ENCODE measurements at regions not wholly inside any gene's neighbourhood (a gene's known extent, or its start where the extent isn't known, plus 50 kb on each side); places are given as distances from the start of the nearest gene placed in this dataset.

DNA sequence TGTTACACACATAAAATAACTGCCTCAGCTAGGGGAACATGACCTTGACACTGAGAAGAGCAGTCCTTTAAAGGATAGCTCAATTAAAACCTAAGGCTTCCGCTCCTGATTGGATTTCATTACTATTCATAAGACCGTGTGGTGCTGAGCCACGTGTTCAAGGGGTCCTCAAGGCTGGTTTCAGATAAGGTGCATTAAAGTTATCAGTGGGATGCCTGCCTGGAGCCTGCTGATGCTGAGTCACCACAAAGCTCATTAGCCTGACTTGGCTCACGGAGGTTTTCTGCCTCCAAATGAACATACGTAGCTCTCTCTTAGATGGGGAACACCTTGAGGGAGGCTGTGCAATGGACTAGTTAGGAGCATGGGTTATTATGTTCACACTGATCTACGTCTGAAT, 518.9 kb downstream of the TDRD15 start:
- intact Hi-C loops (cut with micrococcal nuclease) = no loop called here
- Mint-ChIP-seq H3K27me3 (ENCODE audit: low read depth in 2 of 2) (no peaks in the 10 kb centered on the region), H3K4me1 (no peaks in the 10 kb centered on the region), H3K9me3 (peaks cover 15 to 17% of the 10 kb centered on the region in 2 donors), H3K27ac (no peak overlapping the region), H3K36me3 (no peaks in the 10 kb centered on the region), H3K4me3 (no peak overlapping the region)
- peaks cover 15% of the 10 kb centered on the region for H3K9me3 ChIP-seq (ENCODE audit: control insufficient read depth, insufficient read depth, low read length)
- 70% methylated on average over 6 of the region's 6 CpGs for WGBS (ENCODE audit: insufficient coverage)
- no peak for TF ChIP-seq CTCF (IDR thresholded peaks at IDR 0.05)
- DNase-seq (no peak), ATAC-seq (no peak)
- H3K4me1 ChIP-seq (ENCODE audit: control insufficient read depth, insufficient read depth, low read length) = no peaks in the 10 kb centered on the region
- no peaks in the 10 kb centered on the region for H3K36me3 ChIP-seq (ENCODE audit: control insufficient read depth, insufficient read depth, low read length)
- no peak overlapping the region for H3K4me3 ChIP-seq (ENCODE audit: low read length)
- H3K27ac ChIP-seq (ENCODE audit: low read length) = no peak overlapping the region
- no peaks in the 10 kb centered on the region for H3K27me3 ChIP-seq (ENCODE audit: control insufficient read depth, insufficient read depth, low read length)

- Histone ChIP-seq H3K27me3 (ENCODE audit: control insufficient read depth, insufficient read depth, low read length) (no peaks in the 10 kb centered on the region), H3K4me1 (ENCODE audit: control insufficient read depth, insufficient read depth, low read length) (no peaks in the 10 kb centered on the region), H3K27ac (ENCODE audit: low read length) (no peak overlapping the region), H3K4me3 (ENCODE audit: low read length) (no peak overlapping the region), H3K9me3 (ENCODE audit: control insufficient read depth, insufficient read depth, low read length) (peaks cover 15% of the 10 kb centered on the region), H3K36me3 (ENCODE audit: control insufficient read depth, insufficient read depth, low read length) (no peaks in the 10 kb centered on the region)
- Mint-ChIP-seq H3K9me3 (peaks cover 15 to 17% of the 10 kb centered on the region in 2 donors), H3K36me3 (no peaks in the 10 kb centered on the region), H3K4me3 (no peak overlapping the region), H3K27ac (no peak overlapping the region), H3K4me1 (no peaks in the 10 kb centered on the region), H3K27me3 (ENCODE audit: low read depth in 2 of 2) (no peaks in the 10 kb centered on the region)
- ATAC-seq (no peak), DNase-seq (no peak)
- no peak for TF ChIP-seq CTCF (IDR thresholded peaks at IDR 0.05)
- WGBS (ENCODE audit: insufficient coverage) = 88% methylated on average over 1 of the region's 1 CpG
- intact Hi-C loops (cut with micrococcal nuclease) = no loop called here
These were observed 519.4 kb downstream of the TDRD15 start for GRCh38 chr2:21643180-21643579.

GRCh38 chr2:21644266-21644665, 520.5 kb downstream of the TDRD15 start:
- Histone ChIP-seq H3K27ac (ENCODE audit: low read length) (no peak overlapping the region), H3K9me3 (ENCODE audit: control insufficient read depth, insufficient read depth, low read length) (peaks cover 19% of the 10 kb centered on the region), H3K36me3 (ENCODE audit: control insufficient read depth, insufficient read depth, low read length) (no peaks in the 10 kb centered on the region), H3K27me3 (ENCODE audit: control insufficient read depth, insufficient read depth, low read length) (no peaks in the 10 kb centered on the region), H3K4me1 (ENCODE audit: control insufficient read depth, insufficient read depth, low read length) (no peaks in the 10 kb centered on the region), H3K4me3 (ENCODE audit: low read length) (no peak overlapping the region)
- Mint-ChIP-seq H3K27ac (no peak overlapping the region), H3K9me3 (peaks cover 11 to 13% of the 10 kb centered on the region in 2 donors), H3K4me1 (no peaks in the 10 kb centered on the region), H3K36me3 (no peaks in the 10 kb centered on the region), H3K27me3 (ENCODE audit: low read depth in 2 of 2) (no peaks in the 10 kb centered on the region), H3K4me3 (no peak overlapping the region)
- intact Hi-C loops (cut with micrococcal nuclease) = no loop called here
- DNase-seq (no peak), ATAC-seq (no peak)
- 92% methylated on average over 1 of the region's 1 CpG for WGBS (ENCODE audit: insufficient coverage)
- no peak for TF ChIP-seq CTCF (IDR thresholded peaks at IDR 0.05)

DNA sequence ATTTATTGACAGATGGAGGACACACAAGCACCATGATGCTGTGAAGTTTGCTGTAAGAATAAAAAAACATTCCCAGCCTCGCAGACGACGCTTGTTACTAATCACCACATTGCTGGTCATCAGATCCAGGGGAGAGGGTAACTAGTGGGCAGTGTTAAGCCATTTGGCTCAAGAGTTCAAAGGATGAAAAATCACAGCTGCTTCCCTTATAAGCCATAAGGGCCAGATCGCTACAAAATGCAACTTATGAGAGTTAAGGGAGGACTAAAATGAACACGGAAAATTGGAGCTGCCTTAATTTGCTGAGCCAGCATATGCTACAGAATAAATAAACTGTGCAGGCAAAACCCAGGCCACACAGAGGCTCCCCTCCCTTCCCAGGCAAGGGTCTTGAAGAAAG, 522.6 kb downstream of the TDRD15 start:
- no peaks in the 10 kb centered on the region for H3K4me1 Mint-ChIP-seq
- Histone ChIP-seq H3K4me1 (ENCODE audit: control insufficient read depth, insufficient read depth, low read length) (no peaks in the 10 kb centered on the region), H3K27ac (ENCODE audit: low read length) (no peak overlapping the region), H3K4me3 (ENCODE audit: low read length) (no peak overlapping the region), H3K9me3 (ENCODE audit: control insufficient read depth, insufficient read depth, low read length) (peaks cover 20% of the 10 kb centered on the region), H3K36me3 (ENCODE audit: control insufficient read depth, insufficient read depth, low read length) (no peaks in the 10 kb centered on the region), H3K27me3 (ENCODE audit: control insufficient read depth, insufficient read depth, low read length) (no peaks in the 10 kb centered on the region)
- WGBS (ENCODE audit: insufficient coverage) = 65% methylated on average over 5 of the region's 5 CpGs
- H3K9me3 Mint-ChIP-seq = peaks cover 6 to 13% of the 10 kb centered on the region in 2 donors
- no peak overlapping the region for H3K27ac Mint-ChIP-seq
- TF ChIP-seq CTCF (IDR thresholded peaks at IDR 0.05) = no peak
- ATAC-seq (no peak), DNase-seq (no peak)
- intact Hi-C loops (cut with micrococcal nuclease) = no loop called here
- no peaks in the 10 kb centered on the region for H3K36me3 Mint-ChIP-seq
- no peak overlapping the region for H3K4me3 Mint-ChIP-seq
- no peaks in the 10 kb centered on the region for H3K27me3 Mint-ChIP-seq (ENCODE audit: low read depth in 2 of 2)
